ENCODE measurements at regions not wholly inside any gene's neighbourhood (a gene's known extent, or its start where the extent isn't known, plus 50 kb on each side); places are given as distances from the start of the nearest gene placed in this dataset.

- DNase-seq: no peak
- H3K4me1 Mint-ChIP-seq: no peaks in the 10 kb centered on the region
These were observed 165.0 kb downstream of the LNPK start for GRCh38 chr2:175837046-175837445.

DNA sequence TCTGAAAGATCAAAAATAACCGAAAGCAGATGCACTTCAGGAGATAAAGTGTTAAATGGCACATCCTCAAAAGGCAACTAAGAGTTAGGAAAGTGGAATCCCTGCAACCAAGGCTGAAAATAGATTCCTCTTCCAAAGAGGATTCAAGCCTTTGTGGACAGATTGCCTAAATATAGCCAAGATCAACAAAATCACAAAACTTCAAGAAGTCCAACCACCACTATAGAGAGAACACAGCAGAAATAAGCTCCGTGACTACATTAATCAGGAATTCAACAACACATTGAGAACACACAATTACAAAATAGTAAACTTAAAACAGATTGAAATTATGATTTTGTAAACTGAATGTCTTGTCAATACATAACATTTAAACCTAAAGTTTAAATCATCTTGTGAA lies 165.7 kb downstream of the LNPK start:
- WGBS, 2 experiments (ENCODE audit: insufficient coverage in 1 of 2, insufficient read length in 1 of 2): 86% methylated on average over 2 of the region's 2 CpGs; no CpG with 5 or more reads in 1 of the 2 experiments
- H3K27me3 ChIP-seq (ENCODE audit: control insufficient read depth, insufficient read depth, low read length, poor library complexity, severe bottlenecking): no peaks in the 10 kb centered on the region
- Mint-ChIP-seq H3K36me3 (ENCODE audit: low read depth) (no peaks in the 10 kb centered on the region), H3K4me3 (no peak overlapping the region), H3K27ac (no peak overlapping the region), H3K27me3 (ENCODE audit: insufficient read depth) (no peaks in the 10 kb centered on the region), H3K4me1 (no peaks in the 10 kb centered on the region), H3K9me3 (peaks cover under 1% of the 10 kb centered on the region)
- no peaks in the 10 kb centered on the region for H3K36me3 ChIP-seq (ENCODE audit: control insufficient read depth, insufficient read depth, low read length)
- H3K4me1 ChIP-seq (ENCODE audit: control insufficient read depth, insufficient read depth, low read length): no peaks in the 10 kb centered on the region
- no peak overlapping the region for H3K27ac ChIP-seq (ENCODE audit: low read depth, low read length)
- TF ChIP-seq CTCF (conservative IDR thresholded peaks at IDR 0.05): no peak
- DNase-seq: no peak
- no peaks in the 10 kb centered on the region for H3K9me3 ChIP-seq (ENCODE audit: control insufficient read depth, low read length)
- no peak overlapping the region for H3K4me3 ChIP-seq (ENCODE audit: low read length)
- H3K9ac ChIP-seq (ENCODE audit: extremely low read depth, low read length, poor library complexity, severe bottlenecking): no peak overlapping the region

More at GRCh38 chr2:175837046-175837445, 165.0 kb downstream of the LNPK start:
- Histone ChIP-seq H3K4me1 (ENCODE audit: control insufficient read depth, insufficient read depth, low read length) (no peaks in the 10 kb centered on the region), H3K9me3 (ENCODE audit: control insufficient read depth, low read length) (no peaks in the 10 kb centered on the region), H3K9ac (ENCODE audit: extremely low read depth, low read length, poor library complexity, severe bottlenecking) (no peak overlapping the region), H3K27ac (ENCODE audit: low read depth, low read length) (no peak overlapping the region), H3K27me3 (ENCODE audit: control insufficient read depth, insufficient read depth, low read length, poor library complexity, severe bottlenecking) (no peaks in the 10 kb centered on the region), H3K36me3 (ENCODE audit: control insufficient read depth, insufficient read depth, low read length) (no peaks in the 10 kb centered on the region), H3K4me3 (ENCODE audit: low read length) (no peak overlapping the region)
- H3K4me3 Mint-ChIP-seq: no peak overlapping the region
- H3K27ac Mint-ChIP-seq: no peak overlapping the region
- 72 to 84% methylated on average over 3 of the region's 3 CpGs for WGBS, 2 experiments (ENCODE audit: insufficient coverage in 1 of 2, insufficient read length in 1 of 2)
- peaks cover 2% of the 10 kb centered on the region for H3K9me3 Mint-ChIP-seq
- no peaks in the 10 kb centered on the region for H3K27me3 Mint-ChIP-seq (ENCODE audit: insufficient read depth)
- no peaks in the 10 kb centered on the region for H3K36me3 Mint-ChIP-seq (ENCODE audit: low read depth)
- TF ChIP-seq CTCF (conservative IDR thresholded peaks at IDR 0.05): no peak

DNA sequence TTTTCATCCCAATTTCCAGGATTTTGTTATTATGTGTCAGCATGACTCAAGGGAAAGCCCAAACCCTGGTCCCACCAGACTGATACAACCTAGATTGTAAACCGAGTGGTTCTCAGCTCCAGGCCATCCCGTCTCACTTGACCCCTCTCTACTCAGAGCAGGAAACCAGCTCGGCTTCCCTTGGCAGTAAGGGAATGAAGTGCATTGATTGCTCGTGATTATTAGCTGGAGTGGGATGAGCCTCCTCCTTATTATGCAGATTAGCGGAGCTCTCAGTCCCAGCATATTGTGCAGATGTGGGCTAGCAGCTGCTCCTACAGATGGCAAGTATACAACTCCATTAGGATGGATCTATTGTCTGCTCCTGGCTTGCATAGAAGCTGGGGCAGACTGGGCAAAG lies 167.6 kb downstream of the LNPK start:
- WGBS, 2 experiments (ENCODE audit: insufficient coverage in 1 of 2, insufficient read length in 1 of 2): 53 to 79% methylated on average over 3 to 5 of the region's 5 CpGs
- no peaks in the 10 kb centered on the region for H3K9me3 ChIP-seq (ENCODE audit: control insufficient read depth, low read length)
- Mint-ChIP-seq H3K27ac (no peak overlapping the region), H3K9me3 (no peaks in the 10 kb centered on the region), H3K36me3 (ENCODE audit: low read depth) (no peaks in the 10 kb centered on the region), H3K27me3 (ENCODE audit: insufficient read depth) (no peaks in the 10 kb centered on the region), H3K4me1 (no peaks in the 10 kb centered on the region), H3K4me3 (no peak overlapping the region)
- DNase-seq: no peak
- H3K27ac ChIP-seq (ENCODE audit: low read depth, low read length): peak overlapping the region; percentile 34
- no peaks in the 10 kb centered on the region for H3K4me1 ChIP-seq (ENCODE audit: control insufficient read depth, insufficient read depth, low read length)
- TF ChIP-seq CTCF (conservative IDR thresholded peaks at IDR 0.05): no peak
- no peak overlapping the region for H3K4me3 ChIP-seq (ENCODE audit: low read length)
- no peaks in the 10 kb centered on the region for H3K27me3 ChIP-seq (ENCODE audit: control insufficient read depth, insufficient read depth, low read length, poor library complexity, severe bottlenecking)
- no peak overlapping the region for H3K9ac ChIP-seq (ENCODE audit: extremely low read depth, low read length, poor library complexity, severe bottlenecking)
- H3K36me3 ChIP-seq (ENCODE audit: control insufficient read depth, insufficient read depth, low read length): no peaks in the 10 kb centered on the region

Data from endodermal cell (in vitro differentiated cells).